HepG2 (cell line): ENCODE measurements at regions not wholly inside any gene's neighbourhood (a gene's known extent, or its start where the extent isn't known, plus 50 kb on each side); places are given as distances from the start of the nearest gene placed in this dataset.

Experiments
- ATAC-seq: fragments of 200-7000 bp; cut with Tn5 transposase; 3 replicates; pipeline ENCODE4 v1.9.1; 2020; ENCODE audit warnings: mild to moderate bottlenecking, moderate library complexity
- BruUV-seq: library from RNA; stranded (reverse); fragments of 400-500 nt; replicated peaks from 2 replicates; lab custom pipeline; 2021; lab: Mats Ljungman, UMichigan
- CTCF ChIA-PET: fragments of 300-600 bp; formaldehyde crosslinking; extraction: SDS; loops from one replicate; lab custom pipeline; 2021; ENCODE audit warnings: low total read pairs, inconsistent platforms, low intra/inter-chr PET ratio; lab: Yijun Ruan, JAX
- POLR2A ChIA-PET: fragments of 350-600 bp; sonication (Branson Sonifier 250); formaldehyde crosslinking; loops from one replicate; lab custom pipeline; 2020; ENCODE audit warnings: antibody characterized with exemption, inconsistent platforms; lab: Yijun Ruan, JAX
- DNase-seq: peaks from one replicate; pipeline ENCODE4 v3.0.0-alpha.2; 2015; ENCODE audit warnings: low spot score
- FAIRE-seq: peaks from 3 replicates; lab custom pipeline; 2011; peaks lifted over from hg19 to GRCh38; lab: Jason Lieb, UNC
- H2AFZ ChIP-seq: one replicate; pipeline ENCODE4 v1.6.1; 2011; ENCODE audit warnings: low read length, inconsistent platforms
- H3K27ac ChIP-seq: fragments of 300-600 bp; 3 replicates; pipeline ENCODE4 v1.8.0; 2011; ENCODE audit warnings: mixed run types, mild to moderate bottlenecking, mixed read lengths, low read length, inconsistent platforms; ENCODE audit not compliant: insufficient read depth; ENCODE audit errors: extremely low read length
- H3K27me3 ChIP-seq, 2 experiments: fragments of 200-600 bp in 1 of 2; 2 replicates in 1 of 2; 3 replicates in 1 of 2; pipeline versions ENCODE4 v1.6.0 to v1.8.0; 2011; ENCODE audit warnings: low read length in 2 of 2, mild to moderate bottlenecking in 2 of 2, moderate library complexity in 2 of 2, inconsistent platforms in 1 of 2; ENCODE audit not compliant: insufficient read depth in 2 of 2, control insufficient read depth in 1 of 2
- H3K36me3 ChIP-seq, 2 experiments: fragments of 200-600 bp in 1 of 2; replicated peaks in 1 of 2; 2 replicates in 1 of 2; 3 replicates in 1 of 2; pipeline versions ENCODE4 v1.5.1 to v1.8.0; 2011; ENCODE audit warnings: low read length in 2 of 2, inconsistent platforms in 1 of 2; ENCODE audit not compliant: insufficient read depth in 2 of 2, control insufficient read depth in 1 of 2
- H3K4me1 ChIP-seq: 2 replicates; pipeline ENCODE4 v1.5.1; 2012; ENCODE audit warnings: low read length, inconsistent platforms; ENCODE audit not compliant: insufficient read depth
- H3K4me2 ChIP-seq: 2 replicates; pipeline ENCODE4 v1.6.0; 2011; ENCODE audit warnings: low read depth, low read length, inconsistent platforms
- H3K4me3 ChIP-seq, 3 experiments: fragments of 200-600 bp in 1 of 3; sonication (generic), shearing (Covaris generic) in 1 of 3; replicated peaks in 1 of 3; 2 replicates each; pipeline ENCODE4 v1.5.1; 2011 to 2016; ENCODE audit warnings: low read length in 3 of 3, inconsistent platforms in 2 of 3, low read depth in 2 of 3, mild to moderate bottlenecking in 2 of 3, control low read depth in 1 of 3, mixed read lengths in 1 of 3; ENCODE audit not compliant: insufficient read depth in 1 of 3
- H3K79me2 ChIP-seq: one replicate; pipeline ENCODE4 v1.6.1; 2011; ENCODE audit warnings: low read length, inconsistent platforms; ENCODE audit not compliant: insufficient read depth
- H3K9ac ChIP-seq: 2 replicates; pipeline ENCODE4 v1.6.0; 2011; ENCODE audit warnings: mild to moderate bottlenecking, low read depth, low read length, inconsistent platforms; ENCODE audit not compliant: insufficient read depth
- H3K9me3 ChIP-seq: 2 replicates; pipeline ENCODE4 v1.5.1; 2012; ENCODE audit warnings: mild to moderate bottlenecking, low read length
- H4K20me1 ChIP-seq: 2 replicates; pipeline ENCODE4 v1.6.0; 2011; ENCODE audit warnings: inconsistent platforms, mild to moderate bottlenecking, low read length, moderate library complexity; ENCODE audit not compliant: insufficient read depth
- AKAP8 ChIP-seq: sonication (generic); formaldehyde crosslinking; IDR thresholded peaks from 2 replicates; pipeline ENCODE4 v1.5.1; 2020; ENCODE audit warnings: mild to moderate bottlenecking, missing genetic modification reagents
- ELF1 ChIP-seq: sonication (generic); formaldehyde crosslinking; IDR thresholded peaks from 2 replicates; pipeline ENCODE4 v1.4.0; 2020; ENCODE audit warnings: missing genetic modification reagents
- PITX1 ChIP-seq: sonication (generic); formaldehyde crosslinking; IDR thresholded peaks from 2 replicates; pipeline ENCODE4 v1.5.1; 2020; ENCODE audit warnings: mild to moderate bottlenecking, missing genetic modification reagents
- TFDP2 ChIP-seq: sonication (generic); formaldehyde crosslinking; IDR thresholded peaks from 2 replicates; pipeline ENCODE4 v1.4.0; 2020; ENCODE audit warnings: missing genetic modification reagents
- ZNF549 ChIP-seq: sonication (generic); formaldehyde crosslinking; IDR thresholded peaks from 2 replicates; pipeline ENCODE4 v1.5.0; 2020; ENCODE audit warnings: missing genetic modification reagents
- WGBS: methylation state at CpG from one replicate; pipeline ENCODE4 v1.1.6; 2017; ENCODE audit warnings: low lambda C conversion rate; 5-methylcytosine and 5-hydroxymethylcytosine counted together
- in situ Hi-C: cut with HindIII; loops from 2 replicates; pipeline ENCODE4 v1.10.0; 2017; ENCODE audit warnings: low pct_unique_long_range_greater_than_20kb; ENCODE audit not compliant: extremely low pct_ligation_motif_present
- intact Hi-C: fragments of 100-400 bp; cut with micrococcal nuclease; formaldehyde crosslinking; loops from one replicate; pipeline ENCODE4 v1.10.0; 2022; ENCODE audit not compliant: unreplicated experiment
- TF ChIP-seq, protein P1 (sequence below), 2 experiments: sonication (generic) in 1 of 2; formaldehyde crosslinking in 1 of 2; IDR thresholded peaks; 2 replicates each; pipeline versions ENCODE4 v1.5.1 to v1.6.1; 2011 to 2020; ENCODE audit warnings: borderline replicate concordance in 1 of 2, low read depth in 1 of 2, low read length in 1 of 2, mild to moderate bottlenecking in 1 of 2, missing genetic modification reagents in 1 of 2, moderate library complexity in 1 of 2
- TF ChIP-seq, protein P2 (sequence below): sonication (generic); formaldehyde crosslinking; IDR thresholded peaks from 2 replicates; pipeline ENCODE4 v1.8.1; 2022; ENCODE audit warnings: low read depth, mild to moderate bottlenecking, missing genetic modification reagents
- TF ChIP-seq, protein P3 (sequence below): sonication (generic); formaldehyde crosslinking; IDR thresholded peaks from 2 replicates; pipeline ENCODE4 v1.5.0; 2020; ENCODE audit warnings: missing genetic modification reagents
- TF ChIP-seq, protein P4 (sequence below): sonication (generic); formaldehyde crosslinking; IDR thresholded peaks from 2 replicates; pipeline ENCODE4 v1.4.0; 2020; ENCODE audit warnings: low read depth, missing genetic modification reagents

DNA sequence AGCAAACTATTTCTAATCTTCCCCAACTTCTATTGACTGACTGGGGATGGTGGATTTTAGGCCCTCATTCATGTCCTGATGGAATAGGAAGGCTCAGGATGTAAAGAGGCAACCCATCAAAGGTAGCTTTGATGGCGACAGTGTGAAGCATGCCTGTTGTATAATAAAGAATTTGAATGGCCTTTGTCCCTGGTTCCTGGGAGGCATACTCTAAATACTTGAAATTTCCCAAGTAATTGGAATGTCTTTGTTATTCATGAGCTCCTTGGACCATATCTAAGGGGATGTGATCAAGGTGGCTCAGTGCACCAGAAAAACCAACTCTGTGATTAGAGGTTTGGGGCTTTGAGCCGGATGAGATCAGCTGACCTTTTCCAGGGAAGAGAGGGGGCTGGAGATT lies 264.5 kb upstream of the NEBL start (continued):
- TF ChIP-seq, protein P1, sequence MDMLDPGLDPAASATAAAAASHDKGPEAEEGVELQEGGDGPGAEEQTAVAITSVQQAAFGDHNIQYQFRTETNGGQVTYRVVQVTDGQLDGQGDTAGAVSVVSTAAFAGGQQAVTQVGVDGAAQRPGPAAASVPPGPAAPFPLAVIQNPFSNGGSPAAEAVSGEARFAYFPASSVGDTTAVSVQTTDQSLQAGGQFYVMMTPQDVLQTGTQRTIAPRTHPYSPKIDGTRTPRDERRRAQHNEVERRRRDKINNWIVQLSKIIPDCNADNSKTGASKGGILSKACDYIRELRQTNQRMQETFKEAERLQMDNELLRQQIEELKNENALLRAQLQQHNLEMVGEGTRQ (IDR thresholded peaks at IDR 0.05; ENCODE audit: low read depth, low read length): no peak
- TF ChIP-seq, protein P1 (CRISPR knock-in tag; IDR thresholded peaks at IDR 0.05; ENCODE audit: borderline replicate concordance): no peak
- TF ChIP-seq, protein P2, sequence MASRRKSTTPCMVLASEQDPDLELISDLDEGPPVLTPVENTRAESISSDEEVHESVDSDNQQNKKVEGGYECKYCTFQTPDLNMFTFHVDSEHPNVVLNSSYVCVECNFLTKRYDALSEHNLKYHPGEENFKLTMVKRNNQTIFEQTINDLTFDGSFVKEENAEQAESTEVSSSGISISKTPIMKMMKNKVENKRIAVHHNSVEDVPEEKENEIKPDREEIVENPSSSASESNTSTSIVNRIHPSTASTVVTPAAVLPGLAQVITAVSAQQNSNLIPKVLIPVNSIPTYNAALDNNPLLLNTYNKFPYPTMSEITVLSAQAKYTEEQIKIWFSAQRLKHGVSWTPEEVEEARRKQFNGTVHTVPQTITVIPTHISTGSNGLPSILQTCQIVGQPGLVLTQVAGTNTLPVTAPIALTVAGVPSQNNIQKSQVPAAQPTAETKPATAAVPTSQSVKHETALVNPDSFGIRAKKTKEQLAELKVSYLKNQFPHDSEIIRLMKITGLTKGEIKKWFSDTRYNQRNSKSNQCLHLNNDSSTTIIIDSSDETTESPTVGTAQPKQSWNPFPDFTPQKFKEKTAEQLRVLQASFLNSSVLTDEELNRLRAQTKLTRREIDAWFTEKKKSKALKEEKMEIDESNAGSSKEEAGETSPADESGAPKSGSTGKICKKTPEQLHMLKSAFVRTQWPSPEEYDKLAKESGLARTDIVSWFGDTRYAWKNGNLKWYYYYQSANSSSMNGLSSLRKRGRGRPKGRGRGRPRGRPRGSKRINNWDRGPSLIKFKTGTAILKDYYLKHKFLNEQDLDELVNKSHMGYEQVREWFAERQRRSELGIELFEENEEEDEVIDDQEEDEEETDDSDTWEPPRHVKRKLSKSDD (CRISPR knock-in tag): no peak
- TF ChIP-seq ELF1 (CRISPR knock-in tag) (no peak), AKAP8 (CRISPR knock-in tag) (no peak), PITX1 (CRISPR knock-in tag) (no peak)

- no TSS peak for BruUV-seq
- Histone ChIP-seq H3K4me1 (no peaks in the 10 kb centered on the region), H3K4me3 (no peak overlapping the region), H3K9ac (no peak overlapping the region), H3K79me2 (no peaks in the 10 kb centered on the region), H2AFZ (no peak overlapping the region), H4K20me1 (no peaks in the 10 kb centered on the region)
- under 1% methylated on average over 5 of the region's 5 CpGs for WGBS
- DNase-seq (no peak), FAIRE-seq (no peak)
- ChIA-PET CTCF (no interaction called here), POLR2A (no interaction called here)
- in situ Hi-C loops: no loop called here
- TF ChIP-seq, protein P3, sequence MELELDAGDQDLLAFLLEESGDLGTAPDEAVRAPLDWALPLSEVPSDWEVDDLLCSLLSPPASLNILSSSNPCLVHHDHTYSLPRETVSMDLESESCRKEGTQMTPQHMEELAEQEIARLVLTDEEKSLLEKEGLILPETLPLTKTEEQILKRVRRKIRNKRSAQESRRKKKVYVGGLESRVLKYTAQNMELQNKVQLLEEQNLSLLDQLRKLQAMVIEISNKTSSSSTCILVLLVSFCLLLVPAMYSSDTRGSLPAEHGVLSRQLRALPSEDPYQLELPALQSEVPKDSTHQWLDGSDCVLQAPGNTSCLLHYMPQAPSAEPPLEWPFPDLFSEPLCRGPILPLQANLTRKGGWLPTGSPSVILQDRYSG (CRISPR knock-in tag): no peak
- TF ChIP-seq TFDP2 (CRISPR knock-in tag): no peak
- TF ChIP-seq ZNF549: no peak
- TF ChIP-seq, protein P4, sequence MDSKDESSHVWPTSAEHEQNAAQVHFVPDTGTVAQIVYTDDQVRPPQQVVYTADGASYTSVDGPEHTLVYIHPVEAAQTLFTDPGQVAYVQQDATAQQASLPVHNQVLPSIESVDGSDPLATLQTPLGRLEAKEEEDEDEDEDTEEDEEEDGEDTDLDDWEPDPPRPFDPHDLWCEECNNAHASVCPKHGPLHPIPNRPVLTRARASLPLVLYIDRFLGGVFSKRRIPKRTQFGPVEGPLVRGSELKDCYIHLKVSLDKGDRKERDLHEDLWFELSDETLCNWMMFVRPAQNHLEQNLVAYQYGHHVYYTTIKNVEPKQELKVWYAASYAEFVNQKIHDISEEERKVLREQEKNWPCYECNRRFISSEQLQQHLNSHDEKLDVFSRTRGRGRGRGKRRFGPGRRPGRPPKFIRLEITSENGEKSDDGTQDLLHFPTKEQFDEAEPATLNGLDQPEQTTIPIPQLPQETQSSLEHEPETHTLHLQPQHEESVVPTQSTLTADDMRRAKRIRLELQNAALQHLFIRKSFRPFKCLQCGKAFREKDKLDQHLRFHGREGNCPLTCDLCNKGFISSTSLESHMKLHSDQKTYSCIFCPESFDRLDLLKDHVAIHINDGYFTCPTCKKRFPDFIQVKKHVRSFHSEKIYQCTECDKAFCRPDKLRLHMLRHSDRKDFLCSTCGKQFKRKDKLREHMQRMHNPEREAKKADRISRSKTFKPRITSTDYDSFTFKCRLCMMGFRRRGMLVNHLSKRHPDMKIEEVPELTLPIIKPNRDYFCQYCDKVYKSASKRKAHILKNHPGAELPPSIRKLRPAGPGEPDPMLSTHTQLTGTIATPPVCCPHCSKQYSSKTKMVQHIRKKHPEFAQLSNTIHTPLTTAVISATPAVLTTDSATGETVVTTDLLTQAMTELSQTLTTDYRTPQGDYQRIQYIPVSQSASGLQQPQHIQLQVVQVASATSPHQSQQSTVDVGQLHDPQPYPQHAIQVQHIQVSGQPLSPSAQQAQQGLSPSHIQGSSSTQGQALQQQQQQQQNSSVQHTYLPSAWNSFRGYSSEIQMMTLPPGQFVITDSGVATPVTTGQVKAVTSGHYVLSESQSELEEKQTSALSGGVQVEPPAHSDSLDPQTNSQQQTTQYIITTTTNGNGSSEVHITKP (CRISPR knock-in tag): no peak
- TF ChIP-seq, all 625 proteins: peak for 0
- H3K27ac ChIP-seq: no peak overlapping the region
- H3K36me3 ChIP-seq: no peaks in the 10 kb centered on the region
- H3K27me3 ChIP-seq: no peaks in the 10 kb centered on the region; a peak in 1 of 5 replicates
- ATAC-seq: no peak
- intact Hi-C loops: no loop called here
- no peaks in the 10 kb centered on the region for H3K9me3 ChIP-seq
- H3K4me2 ChIP-seq: no peak overlapping the region
Observed at GRCh38 chr10:21161090-21161625, 264.0 kb upstream of the NEBL start.
